ENCODE measurements at regions not wholly inside any gene's neighbourhood (a gene's known extent, or its start where the extent isn't known, plus 50 kb on each side); places are given as distances from the start of the nearest gene placed in this dataset.

- TF ChIP-seq PAX5 (IDR thresholded peaks at IDR 0.05; ENCODE audit: borderline replicate concordance, low read depth, low read length) (no peak), CREB1 (IDR thresholded peaks at IDR 0.05; ENCODE audit: low read depth) (no peak), MEF2B (IDR thresholded peaks at IDR 0.05; ENCODE audit: partially characterized antibody, poor library complexity, severe bottlenecking) (no peak), BRCA1 (IDR thresholded peaks at IDR 0.05; ENCODE audit: low read depth, low read length) (no peak), ZNF592 (IDR thresholded peaks at IDR 0.05) (no peak), REST (IDR thresholded peaks at IDR 0.05; ENCODE audit: low read depth, low read length) (no peak), CHD4 (IDR thresholded peaks at IDR 0.05) (no peak), ATF2 (IDR thresholded peaks at IDR 0.05; ENCODE audit: low read length) (no peak)
Measured at GRCh38 chr18:34951625-34952379, 89.4 kb upstream of the MAPRE2 start (continued).
